PC-9 (cell line): ENCODE measurements at regions not wholly inside any gene's neighbourhood (a gene's known extent, or its start where the extent isn't known, plus 50 kb on each side); places are given as distances from the start of the nearest gene placed in this dataset.

Experiments used
- BruUV-seq: library from RNA; stranded (reverse); fragments of 400-500 nt; replicated peaks from 2 replicates; lab custom pipeline; 2021; lab: Mats Ljungman, UMichigan
- CTCF ChIA-PET: fragments of 300-600 bp; sonication (Branson Sonifier 250); formaldehyde crosslinking; loops from one replicate; lab custom pipeline; 2022; ENCODE audit warnings: antibody characterized with exemption; lab: Charles Lee
- POLR2A ChIA-PET: fragments of 300-600 bp; sonication (Branson Sonifier 250); formaldehyde crosslinking; loops from one replicate; lab custom pipeline; 2022; ENCODE audit warnings: antibody characterized with exemption; ENCODE audit not compliant: unreplicated experiment; lab: Charles Lee
- DNase-seq, 2 experiments: peaks; one replicate each; pipeline versions ENCODE4 v3.0.0 to v3.0.0-alpha.2; 2015 to 2022; ENCODE audit warnings: mixed read lengths in 1 of 2
- H2AFZ ChIP-seq: fragments of 200-600 bp; sonication (generic); 2 replicates; pipeline ENCODE4 v1.8.1; 2017; ENCODE audit warnings: antibody characterized with exemption
- H3F3A ChIP-seq: fragments of 200-600 bp; sonication (generic); 2 replicates; pipeline ENCODE4 v1.8.1; 2017; ENCODE audit warnings: antibody characterized with exemption, mild to moderate bottlenecking, low read depth; ENCODE audit not compliant: insufficient read depth
- H3K27ac ChIP-seq: fragments of 200-600 bp; sonication (generic); 2 replicates; pipeline ENCODE4 v1.6.1; 2016; ENCODE audit warnings: mixed run types
- H3K27me3 ChIP-seq: fragments of 200-600 bp; sonication (generic); 2 replicates; pipeline ENCODE4 v1.6.1; 2016; ENCODE audit warnings: low read depth, mixed run types; ENCODE audit not compliant: insufficient read depth
- H3K36me3 ChIP-seq: fragments of 200-600 bp; sonication (generic); 2 replicates; pipeline ENCODE4 v1.6.1; 2016; ENCODE audit warnings: low read depth, mixed run types
- H3K4me1 ChIP-seq: fragments of 200-600 bp; sonication (generic); replicated peaks from 2 replicates; pipeline ENCODE4 v1.6.1; 2016; ENCODE audit warnings: mixed run types; ENCODE audit not compliant: insufficient read depth
- H3K4me2 ChIP-seq: fragments of 200-600 bp; sonication (generic); 2 replicates; pipeline ENCODE4 v1.6.1; 2017; ENCODE audit warnings: mixed run types
- H3K4me3 ChIP-seq: fragments of 200-600 bp; sonication (generic); 2 replicates; pipeline ENCODE4 v1.6.1; 2016; ENCODE audit warnings: mixed run types
- H3K79me2 ChIP-seq: fragments of 200-600 bp; sonication (generic); 2 replicates; pipeline ENCODE4 v1.6.1; 2017; ENCODE audit warnings: low read depth, mixed run types
- H3K9me2 ChIP-seq: fragments of 200-600 bp; sonication (generic); 2 replicates; pipeline ENCODE4 v1.8.1; 2017; ENCODE audit warnings: mild to moderate bottlenecking; ENCODE audit not compliant: insufficient read depth
- H3K9me3 ChIP-seq: fragments of 200-600 bp; sonication (generic); 2 replicates; pipeline ENCODE4 v1.8.1; 2016; ENCODE audit warnings: low read depth; ENCODE audit not compliant: insufficient read depth
- H4K20me1 ChIP-seq: fragments of 200-600 bp; sonication (generic); 2 replicates; pipeline ENCODE4 v1.8.1; 2017; ENCODE audit not compliant: insufficient read depth
- EZH2 ChIP-seq: fragments of 200-600 bp; sonication (generic); IDR thresholded peaks from 2 replicates; pipeline ENCODE4 v1.8.0; 2017; ENCODE audit warnings: antibody characterized with exemption, low read depth
- intact Hi-C: fragments of 100-400 bp; cut with micrococcal nuclease; formaldehyde crosslinking; loops from one replicate; pipeline ENCODE4 v1.10.0; 2022; ENCODE audit not compliant: unreplicated experiment
- TF ChIP-seq, protein P1 (sequence below): fragments of 200-600 bp; sonication (generic); conservative IDR thresholded peaks from 2 replicates; pipeline ENCODE4 v1.6.1; 2017; ENCODE audit warnings: mixed run types, antibody characterized with exemption, mild to moderate bottlenecking, moderate library complexity

DNA sequence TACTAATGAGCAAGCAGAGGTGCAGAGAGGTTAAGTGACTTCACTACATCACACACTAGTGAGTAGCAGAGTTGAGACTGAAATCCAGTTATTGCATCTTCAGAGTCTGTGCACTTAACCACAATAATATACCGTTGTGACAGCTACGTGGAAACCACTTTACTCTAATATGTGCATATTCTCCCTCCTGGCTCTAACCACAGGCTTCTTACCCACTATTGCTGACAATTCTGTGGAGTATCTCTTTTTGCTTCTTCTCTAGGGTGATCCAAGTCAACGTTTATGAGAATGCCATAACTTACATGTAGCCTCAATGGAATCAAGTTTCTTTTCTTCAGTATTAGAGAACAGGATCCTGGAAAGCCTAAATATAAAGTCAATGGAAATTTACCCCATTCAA, 64.2 kb upstream of the MEOX2 start:
- no peak for TF ChIP-seq EZH2
- TF ChIP-seq, protein P1, sequence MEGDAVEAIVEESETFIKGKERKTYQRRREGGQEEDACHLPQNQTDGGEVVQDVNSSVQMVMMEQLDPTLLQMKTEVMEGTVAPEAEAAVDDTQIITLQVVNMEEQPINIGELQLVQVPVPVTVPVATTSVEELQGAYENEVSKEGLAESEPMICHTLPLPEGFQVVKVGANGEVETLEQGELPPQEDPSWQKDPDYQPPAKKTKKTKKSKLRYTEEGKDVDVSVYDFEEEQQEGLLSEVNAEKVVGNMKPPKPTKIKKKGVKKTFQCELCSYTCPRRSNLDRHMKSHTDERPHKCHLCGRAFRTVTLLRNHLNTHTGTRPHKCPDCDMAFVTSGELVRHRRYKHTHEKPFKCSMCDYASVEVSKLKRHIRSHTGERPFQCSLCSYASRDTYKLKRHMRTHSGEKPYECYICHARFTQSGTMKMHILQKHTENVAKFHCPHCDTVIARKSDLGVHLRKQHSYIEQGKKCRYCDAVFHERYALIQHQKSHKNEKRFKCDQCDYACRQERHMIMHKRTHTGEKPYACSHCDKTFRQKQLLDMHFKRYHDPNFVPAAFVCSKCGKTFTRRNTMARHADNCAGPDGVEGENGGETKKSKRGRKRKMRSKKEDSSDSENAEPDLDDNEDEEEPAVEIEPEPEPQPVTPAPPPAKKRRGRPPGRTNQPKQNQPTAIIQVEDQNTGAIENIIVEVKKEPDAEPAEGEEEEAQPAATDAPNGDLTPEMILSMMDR, result no peak

GRCh38 chr7:15749631-15750030, 63.1 kb upstream of the MEOX2 start:
- TF ChIP-seq, protein P1, result no peak
- TF ChIP-seq EZH2, result no peak
- H3K9me2 ChIP-seq, result no peaks in the 10 kb centered on the region
- no peak overlapping the region for H2AFZ ChIP-seq
- no peak for DNase-seq
- BruUV-seq, result no TSS peak
- no peaks in the 10 kb centered on the region for H3K9me3 ChIP-seq
- H3K27ac ChIP-seq, result no peak overlapping the region
- H3K27me3 ChIP-seq, result no peaks in the 10 kb centered on the region
- ChIA-PET POLR2A (no interaction called here), CTCF (no interaction called here)
- H3K4me3 ChIP-seq, result no peak overlapping the region
- H3K4me2 ChIP-seq, result no peak overlapping the region
- intact Hi-C loops, result no loop called here
- H3K4me1 ChIP-seq, result no peaks in the 10 kb centered on the region
- no peaks in the 10 kb centered on the region for H3K36me3 ChIP-seq
- no peaks in the 10 kb centered on the region for H3F3A ChIP-seq
- no peaks in the 10 kb centered on the region for H3K79me2 ChIP-seq
- no peaks in the 10 kb centered on the region for H4K20me1 ChIP-seq

More for the DNA sequence above, 64.2 kb upstream of the MEOX2 start:
- no peak for DNase-seq
- H3K9me3 ChIP-seq, result no peaks in the 10 kb centered on the region
- no peak overlapping the region for H3K27ac ChIP-seq
- CTCF ChIA-PET, result no interaction called here
- H3K4me1 ChIP-seq, result no peaks in the 10 kb centered on the region
- no TSS peak for BruUV-seq
- no peaks in the 10 kb centered on the region for H3F3A ChIP-seq
- intact Hi-C loops, result no loop called here
- H4K20me1 ChIP-seq, result no peaks in the 10 kb centered on the region
- no peaks in the 10 kb centered on the region for H3K79me2 ChIP-seq
- H3K9me2 ChIP-seq, result no peaks in the 10 kb centered on the region
- no peak overlapping the region for H3K4me3 ChIP-seq
- no peaks in the 10 kb centered on the region for H3K36me3 ChIP-seq
- POLR2A ChIA-PET, result no interaction called here
- H3K27me3 ChIP-seq, result no peaks in the 10 kb centered on the region
- H2AFZ ChIP-seq, result no peak overlapping the region
- H3K4me2 ChIP-seq, result no peak overlapping the region

DNA sequence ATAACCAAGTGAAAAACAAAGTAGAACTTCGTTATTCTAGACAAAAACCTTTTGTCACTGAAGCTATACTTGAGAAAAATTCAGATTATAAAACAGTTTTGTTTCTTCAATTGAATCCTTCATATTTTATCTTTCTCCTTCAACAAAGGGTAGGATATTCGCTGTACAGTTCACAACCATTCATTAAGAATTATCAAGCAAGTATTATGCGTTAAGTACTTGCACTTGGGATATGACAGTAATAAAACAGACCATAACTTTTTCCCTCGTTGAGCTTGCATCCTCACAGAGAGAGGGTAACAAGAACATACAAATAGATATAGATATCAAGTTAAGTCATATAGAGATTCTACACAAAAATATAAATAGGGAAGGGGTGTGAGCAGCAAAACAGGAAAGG, 61.2 kb upstream of the MEOX2 start:
- H4K20me1 ChIP-seq, result no peaks in the 10 kb centered on the region
- no peak overlapping the region for H2AFZ ChIP-seq
- H3K4me3 ChIP-seq, result no peak overlapping the region
- no peaks in the 10 kb centered on the region for H3K79me2 ChIP-seq
- no peaks in the 10 kb centered on the region for H3K27me3 ChIP-seq
- H3F3A ChIP-seq, result no peaks in the 10 kb centered on the region
- CTCF ChIA-PET, result no interaction called here
- no peak overlapping the region for H3K4me2 ChIP-seq
- BruUV-seq, result no TSS peak
- no peak for DNase-seq
- H3K9me3 ChIP-seq, result no peaks in the 10 kb centered on the region
- H3K36me3 ChIP-seq, result no peaks in the 10 kb centered on the region
- TF ChIP-seq EZH2, result no peak
- TF ChIP-seq, protein P1, result no peak
- no peak overlapping the region for H3K27ac ChIP-seq
- no peaks in the 10 kb centered on the region for H3K9me2 ChIP-seq
- no peaks in the 10 kb centered on the region for H3K4me1 ChIP-seq
- intact Hi-C loops, result no loop called here
- POLR2A ChIA-PET, result no interaction called here
